Ishikawa (cell line): ENCODE measurements at regions not wholly inside any gene's neighbourhood (a gene's known extent, or its start where the extent isn't known, plus 50 kb on each side); places are given as distances from the start of the nearest gene placed in this dataset.

Experiments
- CEBPB ChIP-seq: IDR thresholded peaks from 2 replicates; pipeline ENCODE4 v1.6.1; 2012
- CREB1 ChIP-seq: IDR thresholded peaks from 2 replicates; pipeline ENCODE4 v1.6.1; 2012; ENCODE audit warnings: low read depth
- EGR1 ChIP-seq: IDR thresholded peaks from 2 replicates; pipeline ENCODE4 v1.6.1; 2012
- EP300 ChIP-seq: IDR thresholded peaks from 2 replicates; pipeline ENCODE4 v1.6.1; 2012; ENCODE audit warnings: borderline replicate concordance
- MAX ChIP-seq: IDR thresholded peaks from 2 replicates; pipeline ENCODE4 v1.6.1; 2012
- RAD21 ChIP-seq: IDR thresholded peaks from 2 replicates; pipeline ENCODE4 v1.6.1; 2012; ENCODE audit warnings: low read depth
- TAF1 ChIP-seq: IDR thresholded peaks from 2 replicates; pipeline ENCODE4 v1.6.1; 2012; ENCODE audit warnings: low read depth, mild to moderate bottlenecking
- TCF12 ChIP-seq: IDR thresholded peaks from 2 replicates; pipeline ENCODE4 v1.6.1; 2012; ENCODE audit warnings: low read depth
- YY1 ChIP-seq: IDR thresholded peaks from 2 replicates; pipeline ENCODE4 v1.6.1; 2012; ENCODE audit warnings: low read depth
- ZBTB7A ChIP-seq: IDR thresholded peaks from 2 replicates; pipeline ENCODE4 v1.6.1; 2012; ENCODE audit warnings: low read depth

GRCh38 chr7:12481722-12482121 lies 78.1 kb upstream of the VWDE start:
- no peak for TF ChIP-seq ZBTB7A
- TF ChIP-seq TCF12 = no peak
- no peak for TF ChIP-seq CEBPB
- TF ChIP-seq TAF1 = no peak
- no peak for TF ChIP-seq MAX
- TF ChIP-seq CREB1 = no peak
- TF ChIP-seq YY1 = no peak
- TF ChIP-seq RAD21 = no peak
- TF ChIP-seq EGR1 = no peak
- TF ChIP-seq EP300 = no peak
